GM19395 (cell line): ENCODE measurements at regions not wholly inside any gene's neighbourhood (a gene's known extent, or its start where the extent isn't known, plus 50 kb on each side); places are given as distances from the start of the nearest gene placed in this dataset.

Experiments used
- ATAC-seq: cut with Tn5 transposase; IDR thresholded peaks from one replicate; pipeline ENCODE4 v1.9.1; 2021; ENCODE audit warnings: mild to moderate bottlenecking, moderate library complexity; ENCODE audit not compliant: unreplicated experiment

- no peak for ATAC-seq
These were observed 423.6 kb upstream of the CDH11 start for GRCh38 chr16:65545413-65545956.

- no peak for ATAC-seq
These were observed 422.2 kb upstream of the CDH11 start for GRCh38 chr16:65543781-65544740.

- no peak for ATAC-seq
These were observed 419.8 kb upstream of the CDH11 start for GRCh38 chr16:65541646-65542045.

GRCh38 chr16:65540901-65541300 lies 419.0 kb upstream of the CDH11 start:
- no peak for ATAC-seq

GRCh38 chr16:65538976-65539375 lies 417.1 kb upstream of the CDH11 start:
- ATAC-seq, result no peak

GRCh38 chr16:65537336-65537735 lies 415.5 kb upstream of the CDH11 start:
- no peak for ATAC-seq

- no peak for ATAC-seq
These were observed 412.3 kb upstream of the CDH11 start for GRCh38 chr16:65534121-65534528.

GRCh38 chr16:65532846-65533245 lies 411.0 kb upstream of the CDH11 start:
- ATAC-seq, result no peak

GRCh38 chr16:65532258-65532657 lies 410.4 kb upstream of the CDH11 start:
- no peak for ATAC-seq

- ATAC-seq, result no peak
These were observed 409.6 kb upstream of the CDH11 start for GRCh38 chr16:65531475-65531874.

- no peak for ATAC-seq
These were observed 403.8 kb upstream of the CDH11 start for GRCh38 chr16:65525707-65526106.

GRCh38 chr16:65524997-65525396 lies 403.1 kb upstream of the CDH11 start:
- no peak for ATAC-seq

- no peak for ATAC-seq
These were observed 402.4 kb upstream of the CDH11 start for GRCh38 chr16:65524231-65524630.

GRCh38 chr16:65523283-65523944 lies 401.6 kb upstream of the CDH11 start:
- ATAC-seq, result no peak

- no peak for ATAC-seq
These were observed 400.5 kb upstream of the CDH11 start for GRCh38 chr16:65522412-65522811.

GRCh38 chr16:65521633-65522328 lies 399.9 kb upstream of the CDH11 start:
- ATAC-seq, result no peak

GRCh38 chr16:65519402-65519801 lies 397.5 kb upstream of the CDH11 start:
- ATAC-seq, result no peak

- no peak for ATAC-seq
These were observed 393.3 kb upstream of the CDH11 start for GRCh38 chr16:65515193-65515592.

GRCh38 chr16:65510850-65511249 lies 389.0 kb upstream of the CDH11 start:
- no peak for ATAC-seq

- ATAC-seq, result no peak
These were observed 388.4 kb upstream of the CDH11 start for GRCh38 chr16:65510241-65510640.

GRCh38 chr16:65509172-65509571 lies 387.3 kb upstream of the CDH11 start:
- ATAC-seq, result no peak
